Cardiac fibroblast (primary cell): ENCODE measurements at regions not wholly inside any gene's neighbourhood (a gene's known extent, or its start where the extent isn't known, plus 50 kb on each side); places are given as distances from the start of the nearest gene placed in this dataset.

Experiments used
- DNase-seq, 2 donors: peaks; one replicate each; pipeline versions ENCODE4 v3.0.0 to v3.0.0-alpha.2; 2010; ENCODE audit warnings: low read depth in 2 of 2
- H3K4me3 ChIP-seq, 2 donors: replicated peaks in 1 of 2; 1 replicate in 1 of 2; 2 replicates in 1 of 2; pipeline ENCODE4 v1.5.1; 2011; ENCODE audit warnings: low read depth in 2 of 2, low read length in 2 of 2, mild to moderate bottlenecking in 2 of 2, moderate library complexity in 1 of 2
- CTCF ChIP-seq: IDR thresholded peaks from one replicate; pipeline ENCODE4 v1.5.1; 2011; ENCODE audit warnings: low read depth, mild to moderate bottlenecking, low read length, inconsistent platforms

GRCh38 chr4:63302792-63303191, 1106.5 kb downstream of the TECRL start:
- H3K4me3 ChIP-seq = no peak overlapping the region
- no peak for DNase-seq
- TF ChIP-seq CTCF = no peak

- TF ChIP-seq CTCF = no peak
- H3K4me3 ChIP-seq = no peak overlapping the region
- no peak for DNase-seq
These were observed 1107.2 kb downstream of the TECRL start for GRCh38 chr4:63302078-63302477.

GRCh38 chr4:63296773-63297172, 1112.5 kb downstream of the TECRL start:
- no peak for TF ChIP-seq CTCF
- H3K4me3 ChIP-seq = no peak overlapping the region
- DNase-seq = no peak

GRCh38 chr4:63275491-63275890, 1133.8 kb downstream of the TECRL start:
- no peak for TF ChIP-seq CTCF
- DNase-seq = no peak
- H3K4me3 ChIP-seq = no peak overlapping the region

GRCh38 chr4:63269156-63269555, 1140.1 kb downstream of the TECRL start:
- TF ChIP-seq CTCF = no peak
- DNase-seq = no peak
- H3K4me3 ChIP-seq = no peak overlapping the region

- TF ChIP-seq CTCF = no peak
- H3K4me3 ChIP-seq = no peak overlapping the region
- DNase-seq = no peak
These were observed 1175.6 kb downstream of the TECRL start for GRCh38 chr4:63233671-63234070.

- no peak overlapping the region for H3K4me3 ChIP-seq
- TF ChIP-seq CTCF = no peak
These were observed 1177.2 kb downstream of the TECRL start for GRCh38 chr4:63232058-63232457.

More at GRCh38 chr4:63232058-63232457, 1177.2 kb downstream of the TECRL start:
- DNase-seq = no peak
